Cardiac muscle cell (in vitro differentiated cells and primary cell): ENCODE measurements at regions not wholly inside any gene's neighbourhood (a gene's known extent, or its start where the extent isn't known, plus 50 kb on each side); places are given as distances from the start of the nearest gene placed in this dataset.

Experiments used
- DNase-seq, 2 donors: peaks; one replicate each; pipeline versions ENCODE4 v3.0.0 to v3.0.0-alpha.2; 2010 to 2017; ENCODE audit warnings: low read depth in 1 of 2, low spot score in 1 of 2
- H3K27ac ChIP-seq: fragments of 200-600 bp; sonication (generic); 2 replicates; pipeline ENCODE4 v1.5.1; 2016
- H3K27me3 ChIP-seq: fragments of 200-600 bp; sonication (generic); 2 replicates; pipeline ENCODE4 v1.6.0; 2016; ENCODE audit warnings: control low read depth
- H3K36me3 ChIP-seq: fragments of 200-600 bp; sonication (generic); 2 replicates; pipeline ENCODE4 v1.5.1; 2016; ENCODE audit warnings: control low read depth
- H3K4me1 ChIP-seq: fragments of 200-600 bp; sonication (generic); 2 replicates; pipeline ENCODE4 v1.8.1; 2017; ENCODE audit warnings: low read depth, mild to moderate bottlenecking, mixed run types
- H3K4me3 ChIP-seq: fragments of 200-600 bp; sonication (generic); 2 replicates; pipeline ENCODE4 v1.5.1; 2016; ENCODE audit warnings: mild to moderate bottlenecking
- H3K9me3 ChIP-seq: fragments of 200-600 bp; sonication (generic); 2 replicates; pipeline ENCODE4 v1.5.1; 2017; ENCODE audit warnings: low read depth, mild to moderate bottlenecking, control low read depth
- TF ChIP-seq, protein P1 (sequence below): IDR thresholded peaks from 2 replicates; pipeline ENCODE4 v1.5.1; 2012; ENCODE audit warnings: low read depth, mild to moderate bottlenecking, low read length

DNA sequence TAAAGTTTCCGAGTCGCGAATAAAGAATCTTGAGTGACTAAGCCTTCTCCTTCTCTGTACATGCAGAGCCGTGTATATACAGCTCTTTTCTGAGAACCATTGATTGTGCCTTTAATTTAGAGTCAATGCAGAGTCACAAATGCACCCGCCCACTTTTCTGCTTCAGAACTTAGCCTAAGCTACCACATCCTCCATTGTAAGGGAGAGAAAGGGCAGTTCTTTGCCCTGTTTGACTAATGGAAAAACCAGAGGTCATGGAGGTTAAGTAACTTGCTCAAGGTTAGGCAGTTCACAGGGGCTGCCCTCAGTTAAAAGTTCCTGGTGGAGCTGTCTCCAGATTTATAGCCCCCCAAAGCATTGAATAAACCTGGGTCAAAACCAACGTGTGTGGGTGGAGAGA is 139.6 kb downstream of the TOMM20 start:
- H3K9me3 ChIP-seq, result no peaks in the 10 kb centered on the region
- no peaks in the 10 kb centered on the region for H3K36me3 ChIP-seq
- H3K4me3 ChIP-seq, result no peak overlapping the region
- H3K27ac ChIP-seq, result no peak overlapping the region
- DNase-seq, result no peak
- no peaks in the 10 kb centered on the region for H3K27me3 ChIP-seq
- peaks cover 13% of the 10 kb centered on the region for H3K4me1 ChIP-seq
- TF ChIP-seq, protein P1, sequence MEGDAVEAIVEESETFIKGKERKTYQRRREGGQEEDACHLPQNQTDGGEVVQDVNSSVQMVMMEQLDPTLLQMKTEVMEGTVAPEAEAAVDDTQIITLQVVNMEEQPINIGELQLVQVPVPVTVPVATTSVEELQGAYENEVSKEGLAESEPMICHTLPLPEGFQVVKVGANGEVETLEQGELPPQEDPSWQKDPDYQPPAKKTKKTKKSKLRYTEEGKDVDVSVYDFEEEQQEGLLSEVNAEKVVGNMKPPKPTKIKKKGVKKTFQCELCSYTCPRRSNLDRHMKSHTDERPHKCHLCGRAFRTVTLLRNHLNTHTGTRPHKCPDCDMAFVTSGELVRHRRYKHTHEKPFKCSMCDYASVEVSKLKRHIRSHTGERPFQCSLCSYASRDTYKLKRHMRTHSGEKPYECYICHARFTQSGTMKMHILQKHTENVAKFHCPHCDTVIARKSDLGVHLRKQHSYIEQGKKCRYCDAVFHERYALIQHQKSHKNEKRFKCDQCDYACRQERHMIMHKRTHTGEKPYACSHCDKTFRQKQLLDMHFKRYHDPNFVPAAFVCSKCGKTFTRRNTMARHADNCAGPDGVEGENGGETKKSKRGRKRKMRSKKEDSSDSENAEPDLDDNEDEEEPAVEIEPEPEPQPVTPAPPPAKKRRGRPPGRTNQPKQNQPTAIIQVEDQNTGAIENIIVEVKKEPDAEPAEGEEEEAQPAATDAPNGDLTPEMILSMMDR, result no peak

DNA sequence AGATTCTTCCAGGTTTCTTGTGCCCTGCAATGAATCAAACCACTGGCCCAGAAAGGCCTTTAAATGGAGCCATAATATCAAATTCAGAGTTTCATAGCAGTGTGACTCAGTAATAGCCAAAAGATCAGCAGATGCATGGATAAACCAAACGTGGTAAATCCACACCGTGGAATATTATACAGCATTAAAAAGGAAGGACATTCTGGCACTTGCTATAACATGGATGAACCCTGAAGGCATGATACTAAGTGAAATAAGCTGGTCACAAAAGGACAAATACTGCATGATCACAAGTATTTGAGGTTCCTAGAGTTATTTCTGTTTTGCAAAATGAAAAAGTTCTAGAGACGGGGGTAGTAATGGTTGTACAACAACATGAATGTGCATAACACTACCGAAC is 140.1 kb downstream of the TOMM20 start:
- no peak overlapping the region for H3K4me3 ChIP-seq
- DNase-seq, result no peak
- no peaks in the 10 kb centered on the region for H3K27me3 ChIP-seq
- H3K4me1 ChIP-seq, result peaks cover 13% of the 10 kb centered on the region
- H3K9me3 ChIP-seq, result no peaks in the 10 kb centered on the region
- TF ChIP-seq, protein P1, result no peak
- no peak overlapping the region for H3K27ac ChIP-seq
- no peaks in the 10 kb centered on the region for H3K36me3 ChIP-seq

DNA sequence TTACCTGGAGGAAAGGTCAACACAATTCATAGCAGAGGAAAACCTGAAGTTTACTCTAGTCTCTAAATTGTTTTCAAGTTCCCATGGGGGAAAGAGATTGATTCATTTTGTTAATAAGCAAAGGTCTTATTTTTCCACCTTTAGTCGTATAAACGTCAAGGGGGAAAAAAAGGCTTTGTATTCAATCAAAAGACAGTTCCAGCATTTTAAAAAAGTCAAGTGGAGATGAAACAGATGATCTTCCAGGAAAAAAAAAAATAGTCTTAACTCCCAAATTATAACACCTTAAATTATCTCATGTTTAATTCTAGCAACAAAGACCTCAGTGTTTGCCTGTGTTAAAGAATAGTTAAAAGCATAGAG is 140.5 kb downstream of the TOMM20 start:
- no peaks in the 10 kb centered on the region for H3K9me3 ChIP-seq
- peak overlapping the region; percentile 80 for H3K27ac ChIP-seq

DNA sequence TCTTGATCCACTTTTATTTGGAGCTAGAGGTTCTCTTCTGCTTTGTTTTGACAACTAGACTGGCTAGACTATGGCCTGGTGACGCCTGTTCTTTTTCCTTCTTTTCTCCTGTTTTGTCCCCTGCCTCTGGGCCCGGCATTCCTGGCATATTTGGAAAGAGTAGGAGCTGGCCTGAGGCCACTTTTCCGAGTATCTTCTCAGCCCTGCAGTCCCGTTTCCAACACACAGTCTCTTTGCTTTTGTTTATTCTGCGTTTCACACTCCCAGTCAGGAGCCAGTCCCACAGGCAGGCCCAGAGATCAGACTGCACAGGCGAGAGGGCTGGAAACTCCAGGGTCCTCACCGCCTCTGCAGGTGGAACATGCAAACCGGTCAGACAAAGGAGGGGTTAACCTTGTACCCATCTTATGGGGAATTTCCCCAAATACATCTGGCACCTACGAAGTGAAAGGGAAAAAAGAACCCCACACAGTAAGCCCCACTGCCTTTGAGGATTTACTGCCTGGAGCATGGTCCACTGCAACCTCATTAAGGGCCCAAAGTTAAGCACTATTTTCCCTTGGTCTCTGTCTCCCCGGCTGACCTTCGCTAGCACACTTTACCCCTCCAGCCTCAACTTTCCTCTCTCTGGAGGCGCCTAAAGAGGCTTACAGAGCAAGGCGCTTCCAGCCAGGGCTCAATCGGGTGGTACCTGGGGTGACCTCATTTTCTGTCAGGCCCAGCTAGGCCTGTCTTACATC is 141.1 kb downstream of the TOMM20 start:
- no peaks in the 10 kb centered on the region for H3K36me3 ChIP-seq
- no peaks in the 10 kb centered on the region for H3K27me3 ChIP-seq
- TF ChIP-seq, protein P1, result no peak
- H3K9me3 ChIP-seq, result no peaks in the 10 kb centered on the region
- peak; percentile 50 to 96 for DNase-seq
- H3K4me1 ChIP-seq, result peaks cover 13% of the 10 kb centered on the region
- H3K27ac ChIP-seq, result peak overlapping the region; percentile 80
- no peak overlapping the region for H3K4me3 ChIP-seq

More for the DNA sequence above, 140.5 kb downstream of the TOMM20 start:
- no peak for DNase-seq
- Histone ChIP-seq H3K36me3 (no peaks in the 10 kb centered on the region), H3K27me3 (no peaks in the 10 kb centered on the region), H3K4me1 (peaks cover 13% of the 10 kb centered on the region), H3K4me3 (no peak overlapping the region)
- TF ChIP-seq, protein P1, result no peak

DNA sequence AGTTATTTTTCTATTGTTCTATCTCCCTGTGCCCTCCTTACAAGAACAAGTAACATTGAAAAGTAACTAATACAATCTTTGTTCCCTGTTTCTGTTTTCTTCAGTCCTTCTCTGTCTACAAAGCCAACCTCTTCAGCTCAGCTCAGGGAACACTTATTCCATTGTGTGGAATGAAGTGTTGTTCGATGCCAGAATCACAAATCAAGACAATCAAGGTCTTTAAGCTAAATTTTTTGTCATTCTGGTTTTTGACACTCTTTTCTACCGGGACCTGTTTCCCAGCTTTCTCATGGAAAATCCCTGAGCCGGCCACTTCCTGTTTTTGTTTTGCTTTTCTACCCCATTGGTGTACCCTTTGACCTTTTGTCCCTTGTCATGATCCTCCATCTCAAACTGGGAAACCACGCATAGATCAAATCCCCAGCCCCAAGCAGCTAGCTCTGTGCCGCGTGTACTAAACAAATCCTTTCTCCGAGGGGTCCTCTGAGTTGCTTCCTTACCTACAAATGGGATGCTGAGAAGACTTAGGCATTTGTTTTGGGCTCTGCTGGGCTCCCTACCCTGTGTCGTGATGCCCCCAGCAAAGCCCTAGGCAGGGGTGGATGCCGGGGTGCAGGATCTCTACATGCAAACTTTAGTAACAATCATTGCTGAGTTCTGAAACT is 141.8 kb downstream of the TOMM20 start:
- Histone ChIP-seq H3K4me3 (no peak overlapping the region), H3K27ac (peak overlapping the region; percentile 80), H3K9me3 (no peaks in the 10 kb centered on the region), H3K4me1 (peaks cover 13% of the 10 kb centered on the region), H3K27me3 (no peaks in the 10 kb centered on the region), H3K36me3 (no peaks in the 10 kb centered on the region)
- peak in 1 of 2 donors; percentile 73 for DNase-seq
- TF ChIP-seq, protein P1, result no peak
